GM21381 (cell line): ENCODE measurements at regions not wholly inside any gene's neighbourhood (a gene's known extent, or its start where the extent isn't known, plus 50 kb on each side); places are given as distances from the start of the nearest gene placed in this dataset.
"Not testable (repeated sequence)": the region's sequence is repeated elsewhere in the genome, so short reads cannot be mapped to it uniquely, and the experiment has no call there.

ENCODE experiments used
- ATAC-seq: cut with Tn5 transposase; IDR thresholded peaks from one replicate; pipeline ENCODE4 v1.9.1; 2021; ENCODE audit warnings: mild to moderate bottlenecking, moderate library complexity; ENCODE audit not compliant: unreplicated experiment

DNA sequence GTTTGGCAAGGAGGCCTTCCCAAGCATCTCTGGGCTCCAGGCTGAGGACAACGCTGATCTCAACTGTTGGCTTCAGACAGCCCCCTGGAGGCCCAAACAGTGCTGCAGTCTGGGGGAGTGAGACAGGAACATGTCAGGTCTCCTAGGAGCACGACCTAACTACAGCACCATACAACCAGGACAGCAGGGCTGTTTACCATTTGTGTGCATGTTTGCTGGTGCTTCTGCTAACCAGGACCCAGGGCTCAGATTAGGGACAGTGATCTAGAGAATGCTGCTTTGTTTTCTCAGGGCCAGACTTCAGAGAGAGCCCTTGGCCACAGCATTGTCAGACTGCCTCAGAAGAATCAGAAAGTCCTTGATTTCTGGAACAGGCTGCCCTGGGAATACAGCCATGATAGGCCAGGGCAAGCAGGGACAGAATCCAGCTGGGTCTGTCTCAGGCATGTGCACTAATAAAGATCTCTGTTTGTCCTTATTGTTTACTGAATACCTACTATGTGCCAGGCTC, 126.5 kb downstream of the VPREB1 start:
- no peak for ATAC-seq

DNA sequence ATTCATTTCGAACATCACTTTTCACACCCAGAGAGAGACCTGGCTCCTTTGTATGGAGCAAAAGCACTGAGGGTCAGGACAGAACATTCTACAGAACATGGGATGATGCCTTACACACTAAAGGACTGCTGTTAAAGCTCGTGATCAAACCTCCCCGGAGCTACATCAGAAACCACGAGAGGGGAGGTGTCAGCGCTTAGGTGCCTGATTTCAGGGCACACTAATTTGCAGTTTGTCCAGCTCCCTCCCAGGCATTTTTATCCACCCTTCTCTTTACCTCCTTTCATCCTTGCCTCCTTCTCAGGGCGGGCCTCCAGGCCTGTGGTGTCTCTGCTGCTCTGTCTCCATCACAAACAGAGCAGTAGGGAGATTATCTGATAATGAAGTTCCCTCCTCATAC, 127.5 kb downstream of the VPREB1 start:
- ATAC-seq, result no peak

DNA sequence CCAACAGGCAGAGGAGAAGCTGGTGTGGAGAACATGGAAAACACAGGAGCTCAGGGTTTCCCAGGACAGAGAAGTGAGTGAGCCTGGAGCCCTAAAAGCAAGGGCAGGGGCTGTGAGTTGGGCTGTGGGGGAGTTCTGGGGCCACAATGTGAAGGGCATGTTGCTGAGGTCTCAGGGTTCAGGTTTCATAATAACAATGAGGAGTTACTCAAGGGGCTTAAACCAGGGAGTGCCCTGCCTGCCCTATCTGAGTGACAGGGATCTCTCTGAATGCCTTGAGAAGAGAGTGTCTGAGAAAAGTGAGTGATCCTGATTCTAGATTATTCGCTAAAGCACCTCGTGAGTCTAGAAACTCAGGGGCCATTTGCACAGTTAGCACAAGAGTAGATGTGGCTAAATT, 129.6 kb downstream of the VPREB1 start:
- ATAC-seq, result no peak

DNA sequence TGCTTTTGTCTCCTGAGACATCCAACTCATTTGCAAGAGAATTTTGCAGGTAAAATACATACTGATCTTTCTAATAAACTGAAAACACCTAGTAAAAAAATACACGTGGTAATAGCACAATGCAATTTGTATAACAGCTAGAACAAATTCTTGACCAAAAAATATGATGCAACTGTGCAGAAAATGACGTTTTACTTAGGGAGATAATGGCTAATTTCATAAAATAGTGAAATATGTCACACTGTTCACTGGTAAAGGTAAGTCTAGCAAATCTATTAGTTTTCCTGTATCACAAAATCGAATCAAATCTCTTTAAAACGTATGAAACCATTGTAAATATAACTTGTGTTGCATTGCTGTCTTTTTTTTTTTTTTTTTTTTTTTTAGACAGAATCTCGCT, 130.0 kb downstream of the VPREB1 start:
- ATAC-seq, result no peak

DNA sequence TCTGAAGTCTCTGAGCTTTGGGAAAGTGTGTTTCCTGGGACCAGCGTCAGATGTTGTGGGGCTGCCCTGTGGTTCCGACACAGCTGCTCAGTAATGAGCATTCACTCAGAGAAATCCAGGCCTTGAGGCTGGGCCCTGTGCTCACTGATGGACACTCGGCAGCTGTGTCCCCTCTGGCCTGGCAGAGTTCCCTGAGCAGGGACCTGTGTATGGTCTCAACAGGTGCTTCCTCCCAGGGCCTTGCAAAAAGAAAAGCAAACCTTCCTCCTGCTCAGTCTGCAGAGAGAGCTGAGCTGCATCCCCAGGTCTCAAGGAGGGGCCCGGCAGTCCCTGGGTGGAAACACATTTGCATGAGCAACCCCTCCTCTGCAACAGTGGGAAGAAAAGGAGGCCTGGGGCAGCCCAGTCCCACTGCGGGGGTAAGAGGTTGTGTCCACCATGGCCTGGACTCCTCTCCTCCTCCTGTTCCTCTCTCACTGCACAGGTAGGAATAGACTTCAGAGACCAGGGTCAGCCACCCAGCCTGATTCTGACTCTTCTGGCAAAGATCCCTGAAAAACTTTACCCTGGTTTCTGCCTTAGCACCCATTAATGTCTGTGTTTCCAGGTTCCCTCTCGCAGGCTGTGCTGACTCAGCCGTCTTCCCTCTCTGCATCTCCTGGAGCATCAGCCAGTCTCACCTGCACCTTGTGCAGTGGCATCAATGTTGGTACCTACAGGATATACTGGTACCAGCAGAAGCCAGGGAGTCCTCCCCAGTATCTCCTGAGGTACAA, 131.2 kb downstream of the VPREB1 start:
- ATAC-seq, result no peak

DNA sequence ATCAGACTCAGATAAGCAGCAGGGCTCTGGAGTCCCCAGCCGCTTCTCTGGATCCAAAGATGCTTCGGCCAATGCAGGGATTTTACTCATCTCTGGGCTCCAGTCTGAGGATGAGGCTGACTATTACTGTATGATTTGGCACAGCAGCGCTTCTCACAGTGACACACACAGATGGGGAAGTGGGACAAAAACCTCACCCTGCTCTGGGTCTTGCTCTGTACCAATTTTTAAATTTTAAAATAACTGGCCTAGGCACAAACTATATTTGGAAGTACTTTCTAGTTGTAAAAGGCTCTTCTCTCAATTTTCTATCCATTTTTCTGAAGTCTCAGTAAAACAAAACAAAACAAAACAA, 131.7 kb downstream of the VPREB1 start:
- ATAC-seq, result no peak

DNA sequence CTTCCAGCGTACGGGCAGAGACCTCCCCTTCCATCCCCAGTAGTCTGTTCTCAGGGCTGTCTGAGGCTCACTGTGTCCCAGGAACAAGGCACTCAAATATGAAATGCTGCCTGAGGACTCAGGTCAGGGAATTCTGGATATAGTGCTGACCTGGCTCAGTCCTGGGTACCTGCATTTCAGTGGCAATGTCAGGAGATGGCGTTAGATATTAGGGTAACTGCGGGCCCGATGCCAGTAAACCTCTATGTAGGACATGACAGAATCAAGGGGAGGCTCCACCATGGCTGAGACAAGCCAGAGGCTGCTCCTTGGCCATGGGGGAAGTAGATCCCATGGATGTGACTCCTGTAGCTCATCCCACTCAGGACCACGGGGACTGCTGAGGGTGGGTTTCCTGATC, 131.7 kb downstream of the ZNF280B start:
- ATAC-seq, result not testable (repeated sequence)

DNA sequence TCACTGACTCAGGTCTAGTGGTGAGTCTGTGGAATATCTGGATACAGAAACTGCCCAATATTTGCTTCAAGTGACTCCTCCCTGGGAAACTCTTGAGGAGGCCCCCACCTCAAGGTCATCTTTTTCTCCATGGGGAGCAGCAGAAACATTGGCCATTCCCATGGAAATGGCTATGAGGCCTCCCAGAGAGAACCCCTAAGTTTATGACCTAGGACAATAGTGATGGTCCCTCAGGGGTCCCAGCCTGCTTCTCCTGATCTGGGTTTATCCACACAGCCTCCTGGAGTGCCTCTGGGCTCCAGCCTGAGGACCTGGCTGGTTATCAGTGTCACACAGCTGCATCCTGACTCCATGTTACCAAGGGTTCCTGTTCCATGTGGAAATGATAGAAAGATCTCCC, 131.2 kb downstream of the ZNF280B start:
- no peak for ATAC-seq

DNA sequence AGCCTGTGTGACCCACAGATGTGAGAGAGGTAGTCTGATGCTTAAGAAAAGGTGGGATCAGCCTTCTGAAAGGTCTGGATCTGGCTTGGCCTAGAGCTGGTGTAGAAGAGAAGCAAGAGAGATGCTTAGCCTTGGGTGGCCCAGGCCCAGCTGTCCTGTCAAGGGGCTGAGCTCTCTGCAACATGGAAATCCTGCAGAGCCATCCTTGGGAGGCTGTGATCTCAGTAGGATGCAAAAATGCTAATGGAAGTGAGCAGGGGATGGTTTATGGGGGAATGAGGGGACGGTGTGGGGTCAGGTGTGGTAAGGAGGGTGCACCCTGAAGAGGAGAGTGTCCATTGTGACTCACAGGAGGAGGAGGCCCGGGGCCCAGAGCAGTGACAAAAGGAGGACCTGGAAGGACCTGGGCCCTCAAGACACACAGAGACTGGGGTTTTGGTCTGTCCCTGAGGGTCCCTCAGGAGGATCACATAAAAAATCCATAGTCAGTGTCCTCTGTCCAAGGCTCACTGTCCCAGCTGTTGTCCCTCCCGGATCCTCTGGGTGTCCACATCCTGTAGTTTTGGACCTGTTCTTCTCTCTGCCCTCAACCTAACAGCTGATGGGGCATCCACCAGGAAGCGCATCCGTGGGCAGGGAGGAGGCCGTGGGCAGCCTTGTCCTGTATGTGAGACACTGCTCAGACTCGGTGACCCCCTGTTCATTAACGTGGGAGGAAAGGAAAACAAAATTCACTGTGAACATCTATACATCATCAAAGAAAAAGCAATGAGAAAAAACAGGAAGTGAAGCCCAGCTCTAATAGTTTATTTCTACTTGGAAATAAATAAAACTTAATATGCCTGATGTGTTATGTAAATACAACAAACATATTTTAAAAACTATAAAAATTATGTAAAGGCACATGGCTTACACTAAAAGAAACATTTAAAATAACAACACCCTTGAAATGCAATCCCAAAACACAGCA, 129.8 kb downstream of the ZNF280B start:
- ATAC-seq, result no peak

DNA sequence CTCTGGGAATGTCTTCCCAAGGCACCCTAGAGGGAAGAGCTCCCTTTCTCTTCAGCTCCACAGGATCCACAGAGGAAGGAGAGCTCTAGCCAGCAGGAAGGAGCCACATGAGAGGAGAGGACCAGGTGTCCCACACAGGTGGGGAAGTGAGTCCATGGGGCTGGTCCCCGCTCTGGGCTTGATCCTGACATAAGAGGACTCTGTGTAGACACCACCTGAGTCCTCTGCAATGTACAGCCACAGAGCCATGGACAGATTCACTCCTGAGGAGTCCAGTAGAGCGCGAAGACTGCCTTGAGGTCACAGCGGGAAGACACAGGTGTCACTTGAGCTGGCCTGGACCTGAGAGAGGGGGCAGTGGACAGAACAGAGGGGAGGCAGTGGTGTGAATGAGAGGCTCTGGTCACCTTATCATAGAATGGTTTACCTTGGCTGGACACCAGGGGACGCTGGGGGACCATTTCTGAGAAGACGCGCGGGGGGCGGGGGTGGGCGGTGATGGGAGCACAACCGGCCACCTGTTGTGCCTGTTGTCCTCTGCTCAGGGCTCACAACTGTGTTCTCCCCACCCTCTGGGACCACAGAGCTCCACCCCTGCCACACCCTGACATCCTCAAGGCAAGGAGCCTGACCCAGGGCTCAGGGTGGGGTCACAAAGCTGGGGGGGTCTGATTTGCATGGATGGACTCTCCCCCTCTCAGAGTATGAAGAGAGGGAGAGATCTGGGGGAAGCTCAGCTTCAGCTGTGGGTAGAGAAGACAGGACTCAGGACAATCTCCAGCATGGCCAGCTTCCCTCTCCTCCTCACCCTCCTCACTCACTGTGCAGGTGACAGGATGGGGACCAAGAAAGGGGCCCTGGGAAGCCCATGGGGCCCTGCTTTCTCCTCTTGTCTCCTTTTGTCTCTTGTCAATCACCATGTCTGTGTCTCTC, 128.2 kb downstream of the ZNF280B start:
- no peak for ATAC-seq

DNA sequence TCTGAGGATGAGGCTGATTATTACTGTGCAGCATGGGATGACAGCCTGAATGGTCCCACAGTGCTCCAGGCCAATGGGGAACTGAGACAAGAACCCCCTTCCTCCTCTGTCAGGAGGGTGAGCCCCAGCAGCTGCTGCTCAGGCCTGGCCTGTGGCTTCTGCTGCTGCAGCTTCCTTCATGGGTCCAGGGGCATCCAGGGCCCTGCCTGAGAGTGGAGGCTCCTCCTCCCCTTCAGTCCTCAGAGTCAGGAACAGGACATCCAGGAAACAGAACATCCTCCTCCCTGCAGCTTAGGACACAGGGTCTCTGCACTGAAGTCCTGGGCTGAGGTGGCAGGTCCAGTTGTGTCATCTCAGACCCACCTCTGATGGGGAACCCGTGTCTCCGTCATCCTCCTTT, 127.2 kb downstream of the ZNF280B start:
- ATAC-seq, result not testable (repeated sequence)

DNA sequence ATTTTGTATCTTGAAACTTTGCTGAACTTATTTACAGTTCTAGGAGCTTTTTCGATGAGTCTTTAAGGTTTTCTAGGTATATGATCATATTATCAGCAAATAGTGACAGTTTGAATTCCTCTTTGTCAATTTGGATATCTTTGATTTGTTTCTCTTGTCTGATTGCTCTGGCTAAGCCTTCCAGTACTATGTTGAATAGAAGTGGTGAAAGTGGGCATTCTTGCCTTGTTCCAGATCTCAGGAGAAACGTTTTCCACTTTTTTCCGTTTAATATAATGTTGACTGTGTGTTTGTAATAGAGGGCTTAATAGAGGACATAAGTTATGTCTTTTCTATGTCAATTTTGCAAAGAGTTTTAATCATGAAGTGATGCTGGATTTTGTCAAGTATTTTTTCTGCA, 124.3 kb downstream of the ZNF280B start:
- no peak for ATAC-seq

DNA sequence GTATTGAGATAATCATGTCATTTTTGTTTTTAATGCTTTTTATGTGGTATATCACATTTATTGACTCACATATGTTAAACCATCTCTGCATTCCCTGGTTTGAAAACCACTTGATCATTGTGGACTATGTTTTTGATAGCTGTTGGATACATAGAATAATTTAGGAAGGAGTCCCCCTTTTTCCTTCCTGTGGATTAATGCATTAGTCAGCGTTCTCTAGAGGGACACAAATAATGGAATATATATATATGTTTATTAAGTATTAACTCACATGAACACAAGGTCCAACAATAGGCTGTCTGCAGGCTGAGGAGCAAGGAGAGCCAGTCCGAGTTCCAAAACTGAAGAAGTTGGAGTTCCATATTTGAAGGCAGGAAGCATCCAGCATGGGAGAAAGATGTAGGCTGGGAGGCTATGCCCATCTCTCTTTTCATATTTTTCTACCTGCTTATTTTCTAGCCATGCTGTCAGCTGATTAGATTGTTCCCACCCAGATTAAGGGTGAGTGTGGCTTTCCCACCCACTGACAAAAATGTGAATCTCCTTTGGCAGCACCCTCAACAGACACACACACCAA, 123.8 kb downstream of the ZNF280B start:
- no peak for ATAC-seq

DNA sequence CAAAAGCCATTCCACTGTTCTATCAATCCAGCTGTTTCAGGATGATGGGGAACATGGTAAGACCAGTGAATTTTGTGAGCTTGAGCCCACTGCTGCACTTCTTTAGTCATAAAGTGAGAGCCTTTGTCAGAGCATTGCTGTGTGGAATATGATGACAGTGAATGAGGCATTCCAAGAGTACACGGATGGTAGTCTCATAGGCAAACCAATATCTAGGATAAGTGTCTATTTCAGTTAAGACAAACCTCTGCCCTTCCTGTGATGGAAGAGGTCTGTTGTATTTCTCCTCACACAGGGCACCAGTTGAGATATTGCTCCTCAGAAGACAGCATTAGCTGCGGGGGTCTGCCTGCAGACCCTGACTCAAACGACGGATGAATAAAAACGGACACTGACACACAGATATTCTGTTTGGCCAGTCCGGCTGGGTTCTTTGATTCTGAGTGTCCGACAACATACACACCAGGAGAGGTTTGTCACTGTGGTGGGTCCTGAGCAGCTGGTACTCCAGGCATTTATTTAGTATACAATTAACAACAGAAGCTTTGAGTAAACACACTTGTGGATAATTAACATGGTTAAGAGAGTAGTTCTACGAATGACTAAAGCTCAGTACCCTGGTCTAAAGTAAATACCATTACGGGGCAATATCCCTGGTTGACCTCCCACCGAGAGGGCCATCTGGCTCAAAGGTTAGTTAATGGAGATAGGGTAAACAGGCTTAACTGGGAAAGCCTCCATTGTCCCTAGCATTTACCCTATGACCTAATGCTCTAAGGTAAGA, 121.7 kb downstream of the ZNF280B start:
- no peak for ATAC-seq

DNA sequence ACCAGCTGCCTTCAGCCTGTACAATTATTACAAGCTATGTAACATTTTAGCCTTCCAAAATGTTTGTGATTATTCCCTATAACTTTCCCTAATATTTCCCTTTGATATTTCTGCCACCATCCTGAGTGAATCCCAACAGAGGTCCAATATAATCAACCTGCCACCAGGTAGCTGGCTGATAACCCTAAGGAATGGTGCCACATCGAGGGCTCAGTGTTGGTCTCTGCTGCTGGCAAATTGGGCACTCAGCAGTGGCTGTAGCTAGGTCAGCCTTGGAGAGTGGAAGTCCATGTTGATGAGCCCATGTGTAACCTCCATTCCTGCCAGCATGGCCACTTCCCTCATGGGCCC, 121.2 kb downstream of the ZNF280B start:
- no peak for ATAC-seq

DNA sequence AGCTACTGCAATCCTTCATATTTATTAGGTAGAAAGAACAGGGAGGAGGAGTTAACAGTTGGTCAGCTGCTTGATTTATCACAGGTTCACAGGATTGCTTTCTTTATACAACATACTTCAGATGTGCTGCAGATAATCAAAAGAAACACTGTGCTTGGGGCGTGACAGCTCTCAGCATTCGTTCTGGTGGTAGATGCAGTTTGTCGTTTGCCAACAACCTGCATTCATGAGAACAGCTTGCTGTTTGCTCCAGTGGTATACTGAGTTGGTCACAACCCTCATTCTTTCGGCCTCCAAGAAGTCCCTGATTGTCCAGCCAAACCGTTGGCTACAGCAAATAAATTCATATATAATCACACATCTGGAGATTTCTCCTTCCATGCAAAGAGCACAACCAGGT, 120.5 kb downstream of the ZNF280B start:
- no peak for ATAC-seq

DNA sequence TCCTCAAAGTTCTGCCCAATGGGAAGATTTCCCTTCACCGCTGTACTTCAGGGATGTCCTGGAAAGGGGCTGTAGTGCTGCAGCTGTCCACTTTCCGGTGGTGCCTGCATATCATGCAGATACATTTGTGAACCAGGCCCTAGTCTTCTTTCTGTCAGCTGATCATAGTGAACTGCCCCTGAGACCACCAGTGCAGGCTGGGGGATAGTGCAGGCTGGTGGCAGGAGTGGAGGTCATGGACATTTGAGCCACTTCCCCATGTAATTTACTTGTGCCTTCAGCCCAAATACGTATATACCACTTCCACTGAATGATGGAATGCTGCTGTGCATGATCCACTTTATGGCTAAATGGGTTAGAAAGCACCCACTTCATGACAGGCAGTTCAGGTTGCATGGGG, 120.0 kb downstream of the ZNF280B start:
- no peak for ATAC-seq

DNA sequence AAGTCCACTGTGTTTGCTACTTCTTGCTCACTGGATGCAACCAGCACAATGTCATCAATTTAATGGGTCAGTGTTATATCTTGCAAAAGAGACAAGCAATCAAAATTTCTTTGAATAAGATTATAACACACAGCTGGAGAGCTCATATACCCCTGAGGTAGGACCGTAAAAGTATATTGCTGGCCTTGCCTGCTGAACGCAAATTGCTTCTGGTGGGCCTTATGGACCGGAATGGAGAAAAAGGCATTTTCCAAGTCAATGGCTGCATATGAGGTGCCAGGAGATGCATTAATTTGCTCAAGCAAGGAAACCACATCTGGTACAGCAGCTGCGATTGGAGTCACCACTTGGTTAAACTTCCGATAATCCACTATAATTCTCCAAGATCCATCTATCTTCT, 119.1 kb downstream of the ZNF280B start:
- ATAC-seq, result no peak

DNA sequence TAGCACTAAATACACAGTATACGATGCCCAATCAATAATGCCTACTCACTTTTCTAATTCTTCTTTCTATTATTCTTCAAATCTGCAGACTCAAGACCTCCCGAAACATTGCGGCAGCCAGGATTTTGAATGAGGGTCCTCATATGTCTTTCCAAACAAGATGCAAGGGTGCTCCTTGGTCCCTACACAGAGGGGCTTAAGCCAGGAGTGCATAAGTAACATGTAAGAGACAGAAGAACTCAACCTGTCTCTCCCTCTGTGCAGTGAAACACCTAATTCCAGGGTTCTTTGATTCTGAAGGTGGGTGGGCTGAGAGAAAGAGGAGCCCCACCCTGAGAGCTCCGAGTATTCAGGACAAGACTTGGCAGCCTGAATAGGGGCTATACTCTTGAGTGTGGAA, 117.6 kb downstream of the ZNF280B start:
- no peak for ATAC-seq

DNA sequence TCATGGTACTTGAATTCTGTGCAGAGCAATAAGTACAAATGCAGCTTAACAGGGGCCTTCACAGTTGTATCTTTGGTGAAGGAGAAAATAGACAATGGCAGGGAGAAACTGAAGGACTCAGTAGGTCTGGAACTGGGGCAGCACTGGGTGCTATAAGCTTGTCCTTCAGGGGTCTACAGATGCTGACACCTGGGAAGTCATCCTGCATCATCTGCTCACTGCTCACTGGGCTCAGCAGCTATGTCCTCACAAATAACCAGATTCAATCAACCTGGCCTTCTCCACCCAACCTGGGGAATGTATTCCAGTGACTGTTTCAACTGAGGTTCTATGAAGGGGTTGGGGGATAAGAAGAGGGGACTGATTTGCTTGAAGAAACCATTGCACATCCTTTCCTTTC, 117.0 kb downstream of the ZNF280B start:
- ATAC-seq, result no peak
